ENCODE measurements at regions not wholly inside any gene's neighbourhood (a gene's known extent, or its start where the extent isn't known, plus 50 kb on each side); places are given as distances from the start of the nearest gene placed in this dataset.

- TF ChIP-seq CTCF (IDR thresholded peaks at IDR 0.05), result no peak
- TF ChIP-seq ZFX (IDR thresholded peaks at IDR 0.05; ENCODE audit: borderline replicate concordance), result no peak
These were observed 341.6 kb upstream of the MEIS1 start for GRCh38 chr2:66093371-66093770.
